ENCODE measurements at regions not wholly inside any gene's neighbourhood (a gene's known extent, or its start where the extent isn't known, plus 50 kb on each side); places are given as distances from the start of the nearest gene placed in this dataset.

GRCh38 chr18:76203552-76203951 is 291.5 kb downstream of the ZNF516 start:
- intact Hi-C loops (cut with micrococcal nuclease), result no loop called here
- no peaks in the 10 kb centered on the region for H3K27me3 Mint-ChIP-seq

GRCh38 chr18:76202322-76202721 is 292.7 kb downstream of the ZNF516 start:
- Mint-ChIP-seq H3K36me3 (ENCODE audit: low read depth) (no peaks in the 10 kb centered on the region), H3K9me3 (no peaks in the 10 kb centered on the region), H3K27me3 (no peaks in the 10 kb centered on the region), H3K27ac (no peak overlapping the region), H3K4me3 (no peak overlapping the region), H3K4me1 (ENCODE audit: low read depth) (no peaks in the 10 kb centered on the region)
- intact Hi-C loops (cut with micrococcal nuclease), result no loop called here

More at GRCh38 chr18:76203552-76203951, 291.5 kb downstream of the ZNF516 start:
- Mint-ChIP-seq H3K9me3 (no peaks in the 10 kb centered on the region), H3K36me3 (ENCODE audit: low read depth) (no peaks in the 10 kb centered on the region), H3K4me3 (no peak overlapping the region), H3K4me1 (ENCODE audit: low read depth) (no peaks in the 10 kb centered on the region), H3K27ac (no peak overlapping the region)

GRCh38 chr18:76195601-76196000 is 299.4 kb downstream of the ZNF516 start:
- Mint-ChIP-seq H3K27ac (no peak overlapping the region), H3K4me3 (no peak overlapping the region), H3K9me3 (no peaks in the 10 kb centered on the region), H3K36me3 (ENCODE audit: low read depth) (no peaks in the 10 kb centered on the region), H3K27me3 (no peaks in the 10 kb centered on the region), H3K4me1 (ENCODE audit: low read depth) (no peaks in the 10 kb centered on the region)
- intact Hi-C loops (cut with micrococcal nuclease), result no loop called here

- intact Hi-C loops (cut with micrococcal nuclease), result no loop called here
- Mint-ChIP-seq H3K4me3 (no peak overlapping the region), H3K27me3 (no peaks in the 10 kb centered on the region), H3K27ac (no peak overlapping the region), H3K4me1 (ENCODE audit: low read depth) (no peaks in the 10 kb centered on the region), H3K36me3 (ENCODE audit: low read depth) (no peaks in the 10 kb centered on the region), H3K9me3 (no peaks in the 10 kb centered on the region)
These were observed 306.9 kb downstream of the ZNF516 start for GRCh38 chr18:76188097-76188496.

- H3K4me3 Mint-ChIP-seq, result no peak overlapping the region
- no peaks in the 10 kb centered on the region for H3K4me1 Mint-ChIP-seq (ENCODE audit: low read depth)
- no peaks in the 10 kb centered on the region for H3K9me3 Mint-ChIP-seq
- H3K36me3 Mint-ChIP-seq (ENCODE audit: low read depth), result no peaks in the 10 kb centered on the region
- intact Hi-C loops (cut with micrococcal nuclease), result no loop called here
- H3K27ac Mint-ChIP-seq, result no peak overlapping the region
- H3K27me3 Mint-ChIP-seq, result peaks cover 1% of the 10 kb centered on the region
These were observed 315.8 kb downstream of the ZNF516 start for GRCh38 chr18:76179257-76179656.

- H3K4me3 Mint-ChIP-seq, result no peak overlapping the region
- H3K27ac Mint-ChIP-seq, result no peak overlapping the region
- intact Hi-C loops (cut with micrococcal nuclease), result no loop called here
- H3K36me3 Mint-ChIP-seq (ENCODE audit: low read depth), result no peaks in the 10 kb centered on the region
- no peaks in the 10 kb centered on the region for H3K9me3 Mint-ChIP-seq
- peaks cover 1% of the 10 kb centered on the region for H3K27me3 Mint-ChIP-seq
- no peaks in the 10 kb centered on the region for H3K4me1 Mint-ChIP-seq (ENCODE audit: low read depth)
These were observed 317.9 kb downstream of the ZNF516 start for GRCh38 chr18:76177160-76177559.

GRCh38 chr18:76174451-76174850 is 320.6 kb downstream of the ZNF516 start:
- Mint-ChIP-seq H3K4me3 (no peak overlapping the region), H3K4me1 (ENCODE audit: low read depth) (no peaks in the 10 kb centered on the region), H3K36me3 (ENCODE audit: low read depth) (no peaks in the 10 kb centered on the region), H3K9me3 (no peaks in the 10 kb centered on the region), H3K27ac (no peak overlapping the region), H3K27me3 (peaks cover 1% of the 10 kb centered on the region)
- intact Hi-C loops (cut with micrococcal nuclease), result no loop called here

- Mint-ChIP-seq H3K4me1 (ENCODE audit: low read depth) (no peaks in the 10 kb centered on the region), H3K36me3 (ENCODE audit: low read depth) (no peaks in the 10 kb centered on the region), H3K27ac (no peak overlapping the region), H3K27me3 (peaks cover 1% of the 10 kb centered on the region), H3K9me3 (no peaks in the 10 kb centered on the region), H3K4me3 (no peak overlapping the region)
- intact Hi-C loops (cut with micrococcal nuclease), result no loop called here
These were observed 325.3 kb downstream of the ZNF516 start for GRCh38 chr18:76169733-76170132.

- Mint-ChIP-seq H3K4me3 (no peak overlapping the region), H3K9me3 (no peaks in the 10 kb centered on the region), H3K27me3 (no peaks in the 10 kb centered on the region), H3K27ac (no peak overlapping the region), H3K4me1 (ENCODE audit: low read depth) (no peaks in the 10 kb centered on the region), H3K36me3 (ENCODE audit: low read depth) (no peaks in the 10 kb centered on the region)
- intact Hi-C loops (cut with micrococcal nuclease), result no loop called here
These were observed 327.0 kb downstream of the ZNF516 start for GRCh38 chr18:76167845-76168621.

GRCh38 chr18:76167410-76167809 is 327.6 kb downstream of the ZNF516 start:
- Mint-ChIP-seq H3K36me3 (ENCODE audit: low read depth) (no peaks in the 10 kb centered on the region), H3K4me3 (no peak overlapping the region), H3K27me3 (no peaks in the 10 kb centered on the region), H3K9me3 (no peaks in the 10 kb centered on the region), H3K27ac (no peak overlapping the region), H3K4me1 (ENCODE audit: low read depth) (no peaks in the 10 kb centered on the region)
- intact Hi-C loops (cut with micrococcal nuclease), result no loop called here

- intact Hi-C loops (cut with micrococcal nuclease), result no loop called here
- no peak overlapping the region for H3K27ac Mint-ChIP-seq
- no peaks in the 10 kb centered on the region for H3K4me1 Mint-ChIP-seq (ENCODE audit: low read depth)
- no peaks in the 10 kb centered on the region for H3K27me3 Mint-ChIP-seq
- H3K9me3 Mint-ChIP-seq, result no peaks in the 10 kb centered on the region
- H3K36me3 Mint-ChIP-seq (ENCODE audit: low read depth), result no peaks in the 10 kb centered on the region
- no peak overlapping the region for H3K4me3 Mint-ChIP-seq
These were observed 332.2 kb downstream of the ZNF516 start for GRCh38 chr18:76162886-76163285.

- Mint-ChIP-seq H3K36me3 (ENCODE audit: low read depth) (no peaks in the 10 kb centered on the region), H3K9me3 (no peaks in the 10 kb centered on the region), H3K27ac (no peak overlapping the region), H3K4me1 (ENCODE audit: low read depth) (no peaks in the 10 kb centered on the region), H3K4me3 (no peak overlapping the region), H3K27me3 (no peaks in the 10 kb centered on the region)
- intact Hi-C loops (cut with micrococcal nuclease), result no loop called here
These were observed 333.1 kb downstream of the ZNF516 start for GRCh38 chr18:76161983-76162382.

- H3K36me3 Mint-ChIP-seq (ENCODE audit: low read depth), result no peaks in the 10 kb centered on the region
- intact Hi-C loops (cut with micrococcal nuclease), result no loop called here
- no peak overlapping the region for H3K27ac Mint-ChIP-seq
- H3K9me3 Mint-ChIP-seq, result no peaks in the 10 kb centered on the region
- no peak overlapping the region for H3K4me3 Mint-ChIP-seq
- no peaks in the 10 kb centered on the region for H3K27me3 Mint-ChIP-seq
- no peaks in the 10 kb centered on the region for H3K4me1 Mint-ChIP-seq (ENCODE audit: low read depth)
These were observed 341.4 kb downstream of the ZNF516 start for GRCh38 chr18:76153691-76154090.

GRCh38 chr18:76149734-76150133 is 345.3 kb downstream of the ZNF516 start:
- no peaks in the 10 kb centered on the region for H3K4me1 Mint-ChIP-seq (ENCODE audit: low read depth)
- H3K27ac Mint-ChIP-seq, result no peak overlapping the region
- no peaks in the 10 kb centered on the region for H3K36me3 Mint-ChIP-seq (ENCODE audit: low read depth)
- no peaks in the 10 kb centered on the region for H3K27me3 Mint-ChIP-seq
- H3K4me3 Mint-ChIP-seq, result no peak overlapping the region
- intact Hi-C loops (cut with micrococcal nuclease), result no loop called here
- no peaks in the 10 kb centered on the region for H3K9me3 Mint-ChIP-seq

- Mint-ChIP-seq H3K9me3 (no peaks in the 10 kb centered on the region), H3K27ac (no peak overlapping the region), H3K4me1 (ENCODE audit: low read depth) (no peaks in the 10 kb centered on the region), H3K27me3 (no peaks in the 10 kb centered on the region), H3K36me3 (ENCODE audit: low read depth) (no peaks in the 10 kb centered on the region), H3K4me3 (no peak overlapping the region)
- intact Hi-C loops (cut with micrococcal nuclease), result no loop called here
These were observed 345.8 kb downstream of the ZNF516 start for GRCh38 chr18:76149284-76149683.
